HG02970 (cell line): ENCODE measurements at regions not wholly inside any gene's neighbourhood (a gene's known extent, or its start where the extent isn't known, plus 50 kb on each side); places are given as distances from the start of the nearest gene placed in this dataset.
"Not testable (repeated sequence)": the region's sequence is repeated elsewhere in the genome, so short reads cannot be mapped to it uniquely, and the experiment has no call there.

ENCODE experiments used
- ATAC-seq: cut with Tn5 transposase; IDR thresholded peaks from one replicate; pipeline ENCODE4 v1.9.1; 2021; ENCODE audit warnings: mild to moderate bottlenecking, moderate library complexity, moderate number of reproducible peaks; ENCODE audit not compliant: unreplicated experiment, low FRiP score

GRCh38 chr7:121623130-121623872, 227.2 kb upstream of the FAM3C start:
- no peak for ATAC-seq

GRCh38 chr7:121621937-121622336, 225.8 kb upstream of the FAM3C start:
- no peak for ATAC-seq

DNA sequence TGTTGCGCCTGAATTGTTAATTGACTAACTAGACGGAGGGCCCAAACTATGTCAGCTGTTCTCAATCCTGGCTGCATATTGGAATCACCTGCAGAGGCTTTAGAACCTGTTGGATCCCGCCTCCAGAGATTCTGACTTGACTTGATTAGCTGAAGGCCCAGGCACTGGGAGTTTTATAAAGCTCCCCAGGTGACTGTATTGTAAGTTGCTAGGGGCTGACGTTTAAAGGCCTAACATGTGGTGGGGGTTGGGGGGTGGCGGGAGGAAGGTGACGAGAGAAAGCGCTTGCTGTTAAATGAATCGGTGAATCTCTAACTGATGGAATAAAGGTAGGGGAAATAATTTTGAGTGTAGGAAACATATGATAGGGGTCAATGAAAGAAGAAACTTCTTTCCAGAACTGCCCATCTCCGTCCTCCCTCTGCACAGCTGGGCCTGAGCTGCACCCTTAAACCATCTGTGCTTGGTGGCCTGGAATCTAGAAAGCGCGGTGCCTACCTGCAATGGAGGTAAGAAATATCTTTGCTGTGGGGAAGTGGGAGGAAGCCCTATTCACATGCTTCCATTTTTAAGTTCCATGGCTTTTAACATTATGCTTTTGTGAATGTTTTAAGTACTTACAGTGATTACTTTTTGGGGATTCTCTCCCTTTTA, 225.0 kb upstream of the FAM3C start:
- ATAC-seq, result no peak

DNA sequence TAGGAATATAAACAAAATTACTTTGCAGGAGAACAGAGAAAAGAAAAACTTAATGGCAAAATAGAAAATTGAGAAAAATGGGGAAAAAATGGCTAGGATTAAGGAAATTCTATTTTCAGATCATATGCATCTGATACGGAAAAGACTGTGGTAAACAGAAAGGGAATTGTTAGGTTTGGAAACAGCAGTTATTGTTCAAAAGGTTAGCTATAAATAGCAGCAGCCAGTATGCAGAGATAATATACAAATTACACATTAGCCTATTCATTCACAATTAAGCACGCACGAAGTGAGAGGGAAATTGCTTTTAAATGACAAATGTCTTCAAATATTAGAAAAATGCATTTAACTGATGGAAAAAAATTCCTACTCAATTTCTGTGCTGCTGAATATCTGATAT, 224.1 kb upstream of the FAM3C start:
- no peak for ATAC-seq

DNA sequence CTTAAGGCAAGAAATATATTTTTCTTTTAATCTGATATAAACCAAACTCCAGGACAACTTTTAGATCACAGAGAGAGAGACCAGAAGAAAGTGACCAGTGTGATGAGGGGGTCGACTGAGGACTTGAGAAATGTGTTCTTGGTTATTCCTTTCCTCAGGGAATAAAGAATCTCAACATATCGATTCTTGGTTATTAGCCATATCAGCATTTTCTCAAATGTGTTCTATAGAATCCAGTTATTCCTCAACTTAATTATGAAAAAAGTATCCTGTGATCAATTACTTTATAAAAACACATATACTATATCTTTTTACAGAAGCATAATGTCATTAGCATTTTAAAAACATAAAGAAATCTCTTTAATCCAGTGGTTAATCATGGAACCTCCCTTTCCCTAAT, 222.1 kb upstream of the FAM3C start:
- no peak for ATAC-seq

- ATAC-seq, result no peak
These were observed 214.1 kb upstream of the FAM3C start for GRCh38 chr7:121610243-121610642.

DNA sequence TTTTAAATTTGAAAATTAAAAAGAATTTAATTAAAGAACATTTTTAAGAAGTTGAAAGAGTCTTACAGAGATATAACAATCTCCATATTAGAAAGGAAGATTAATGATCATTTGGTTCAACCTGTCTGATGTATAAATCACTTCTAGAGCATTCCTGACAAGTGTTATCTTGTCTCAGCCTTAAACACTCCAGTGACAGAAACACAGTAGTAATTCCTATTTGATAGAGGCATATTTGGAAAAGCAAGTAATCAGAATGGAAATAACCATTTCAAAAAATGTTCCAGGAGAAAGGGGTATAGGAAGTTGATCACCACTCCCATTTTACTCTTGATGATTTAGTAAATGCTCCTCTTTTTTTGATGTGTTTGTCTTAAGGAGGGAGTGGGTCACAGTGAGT, 213.1 kb upstream of the FAM3C start:
- ATAC-seq, result no peak

GRCh38 chr7:121608785-121609184, 212.7 kb upstream of the FAM3C start:
- no peak for ATAC-seq

GRCh38 chr7:121608183-121608582, 212.1 kb upstream of the FAM3C start:
- ATAC-seq, result not testable (repeated sequence)

GRCh38 chr7:121605317-121605680, 209.2 kb upstream of the FAM3C start:
- no peak for ATAC-seq

DNA sequence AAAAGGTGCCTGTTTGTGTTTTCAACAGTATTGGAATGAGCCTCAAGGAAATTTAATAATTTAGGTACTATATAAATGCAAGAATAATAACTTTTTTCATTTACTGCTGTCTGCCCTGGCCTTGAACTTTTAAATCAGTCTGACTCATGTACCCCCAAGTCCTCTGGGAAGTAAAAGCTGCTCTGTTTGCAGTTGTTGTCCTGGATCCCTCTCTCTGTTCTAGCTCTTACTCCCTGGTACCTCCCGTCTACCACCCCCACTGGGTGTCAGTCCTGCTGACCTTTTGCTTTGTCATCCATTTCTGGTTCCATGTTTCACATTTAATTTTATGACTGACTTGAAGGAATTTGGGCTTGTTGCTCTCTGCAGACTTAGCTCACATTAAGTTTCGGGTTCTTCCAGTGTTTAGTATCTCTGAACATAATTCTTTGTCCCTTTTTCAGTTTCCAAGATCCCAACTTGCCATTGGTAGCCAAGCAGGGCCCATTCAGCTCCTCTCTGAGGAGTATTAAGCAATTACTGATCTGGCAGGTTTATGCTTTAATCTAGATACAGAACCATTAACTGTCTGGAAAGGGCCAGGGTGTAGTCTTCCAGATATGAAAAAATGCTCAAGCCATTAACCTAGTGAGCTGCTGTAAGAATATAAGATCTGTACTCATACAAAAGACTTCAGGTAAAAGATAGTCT, 208.7 kb upstream of the FAM3C start:
- ATAC-seq, result no peak

GRCh38 chr7:121603886-121604285, 207.8 kb upstream of the FAM3C start:
- ATAC-seq, result no peak

GRCh38 chr7:121599887-121600286, 203.8 kb upstream of the FAM3C start:
- ATAC-seq, result no peak

DNA sequence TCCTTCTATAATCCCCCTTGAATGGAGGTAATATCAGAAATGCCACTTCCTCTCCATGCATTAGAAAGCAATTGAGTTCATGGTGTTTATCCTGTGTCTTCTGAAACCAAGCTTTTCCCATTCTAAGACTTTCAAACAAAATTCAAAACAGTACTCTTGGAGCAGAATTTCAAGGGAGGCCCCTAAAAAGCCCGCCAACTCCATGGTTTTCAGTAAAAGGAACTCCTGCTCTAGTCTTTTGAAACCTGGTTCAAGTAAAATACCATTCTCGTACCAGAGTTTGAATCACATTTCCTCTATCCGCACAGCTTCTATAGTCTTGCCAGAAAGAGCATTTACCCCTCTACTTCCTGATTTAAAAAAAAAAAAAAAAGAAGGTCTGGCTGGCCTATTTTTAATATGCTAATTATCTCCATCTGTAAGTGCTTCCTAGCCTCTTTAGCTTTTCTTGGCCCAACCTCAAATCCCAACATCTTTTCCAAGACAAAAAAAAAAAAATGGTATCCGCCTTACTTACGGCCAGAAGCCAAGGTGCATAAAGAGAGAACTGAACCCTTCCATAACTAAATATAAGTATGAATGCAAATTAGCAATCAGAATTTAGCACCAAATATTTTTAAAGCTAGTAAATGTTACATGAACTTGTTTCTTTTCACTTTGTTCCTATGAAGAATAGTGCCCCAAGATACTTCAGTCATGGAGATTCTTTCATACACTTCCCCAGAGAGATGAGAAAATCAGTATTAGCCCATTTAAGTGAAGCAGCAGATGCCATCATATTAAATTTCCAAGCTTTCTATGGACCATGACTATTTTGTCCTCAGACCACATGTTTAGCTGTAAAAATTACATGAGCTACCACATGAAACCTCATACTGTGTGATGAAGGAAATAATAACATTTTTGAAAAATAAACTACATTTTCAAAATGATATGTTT, 199.9 kb upstream of the FAM3C start:
- ATAC-seq, result no peak

GRCh38 chr7:121591926-121592325, 195.8 kb upstream of the FAM3C start:
- ATAC-seq, result no peak

DNA sequence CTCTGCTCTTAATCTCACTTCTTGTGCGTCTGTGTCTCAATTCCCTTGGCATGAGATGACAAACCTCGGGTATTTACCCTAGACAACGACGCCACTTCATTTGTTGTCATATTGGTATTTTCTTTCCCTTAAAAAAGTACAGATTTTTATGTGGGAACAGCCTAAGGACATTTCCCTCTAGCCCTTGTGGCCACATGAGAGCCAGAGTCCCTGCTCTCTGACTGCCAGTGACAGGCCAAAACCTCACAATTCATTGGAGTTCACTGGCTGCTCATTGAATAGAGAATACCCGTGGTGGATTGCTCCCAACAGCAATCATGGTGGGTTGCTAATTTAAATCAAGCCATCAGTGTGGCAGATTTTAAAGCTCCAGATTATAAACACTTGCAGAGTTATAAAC, 191.3 kb upstream of the FAM3C start:
- no peak for ATAC-seq

DNA sequence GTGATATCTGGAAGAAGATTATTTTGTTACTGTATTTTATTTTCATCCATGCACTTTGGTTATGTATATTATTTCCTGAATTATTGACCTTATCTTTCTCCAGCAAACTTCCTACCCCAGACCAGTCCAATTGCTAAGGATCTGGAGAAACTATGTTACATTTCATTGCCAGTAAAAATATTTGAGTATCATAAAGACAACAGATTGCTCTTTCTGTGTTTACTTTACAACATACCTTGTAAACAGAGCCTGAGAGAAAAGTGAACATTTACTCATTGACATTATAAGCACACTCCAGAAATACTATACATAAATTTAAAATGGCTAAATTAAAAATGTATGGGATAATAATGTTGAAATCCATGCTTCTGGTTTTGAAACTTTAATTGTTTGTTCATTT, 186.2 kb upstream of the FAM3C start:
- no peak for ATAC-seq

- ATAC-seq, result no peak
These were observed 183.5 kb upstream of the FAM3C start for GRCh38 chr7:121579639-121580038.

- no peak for ATAC-seq
These were observed 182.6 kb upstream of the FAM3C start for GRCh38 chr7:121578669-121579068.

GRCh38 chr7:121576148-121576917, 180.2 kb upstream of the FAM3C start:
- ATAC-seq, result no peak
